ENCODE measurements at regions not wholly inside any gene's neighbourhood (a gene's known extent, or its start where the extent isn't known, plus 50 kb on each side); places are given as distances from the start of the nearest gene placed in this dataset.
"Not testable (repeated sequence)": the region's sequence is repeated elsewhere in the genome, so short reads cannot be mapped to it uniquely, and the experiment has no call there.

DNA sequence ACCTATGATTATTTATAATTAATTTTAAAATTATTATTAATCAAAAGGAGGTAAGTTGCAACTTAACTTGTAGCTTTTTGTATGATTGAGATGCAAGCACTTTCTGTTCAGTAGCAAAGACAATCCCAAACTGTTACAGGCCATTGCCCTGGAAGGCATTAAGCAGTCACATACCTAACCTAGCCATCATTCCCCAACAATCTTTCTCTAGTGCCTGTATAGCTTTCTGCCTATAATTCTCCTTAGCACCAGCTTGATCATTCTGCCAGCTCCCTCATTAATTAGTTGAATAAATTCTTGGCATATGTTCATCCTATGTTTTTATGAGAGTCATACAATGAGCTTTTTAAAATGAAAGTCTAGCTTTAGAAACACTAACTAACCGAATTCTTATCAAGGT lies 178.9 kb upstream of the TMEM106B start:
- 87% methylated on average over 1 of the region's 1 CpG for WGBS
- no peak overlapping the region for H2BK5ac ChIP-seq (ENCODE audit: low read depth, low read length, poor library complexity, severe bottlenecking)
- H2BK12ac ChIP-seq (ENCODE audit: low read length in 2 of 2), result no peak overlapping the region
- H3K27me3 ChIP-seq (ENCODE audit: control insufficient read depth in 1 of 2, insufficient read depth in 1 of 2, low read length in 2 of 2), result no peaks in the 10 kb centered on the region
- no peaks in the 10 kb centered on the region for H3K79me1 ChIP-seq (replicated peaks; ENCODE audit: low read length, poor library complexity, severe bottlenecking)
- peaks cover 4% of the 10 kb centered on the region for H3K4me1 ChIP-seq (ENCODE audit: control insufficient read depth, insufficient read depth, low read depth, low read length)
- no peak overlapping the region for H3K4me2 ChIP-seq (ENCODE audit: low read length, poor library complexity, severe bottlenecking)
- H2BK15ac ChIP-seq (ENCODE audit: low read depth, poor library complexity, severe bottlenecking), result no peak overlapping the region
- no peak overlapping the region for H3K23ac ChIP-seq (ENCODE audit: low read length in 2 of 2)
- H2AK5ac ChIP-seq (ENCODE audit: low read length, severe bottlenecking), result no peak overlapping the region
- no peak overlapping the region for H4K91ac ChIP-seq (ENCODE audit: low read length)
- no peak for DNase-seq
- H2BK120ac ChIP-seq (ENCODE audit: low read depth, low read length), result no peak overlapping the region
- no peak overlapping the region for H3K4me3 ChIP-seq (ENCODE audit: insufficient read depth in 1 of 2, low read depth in 1 of 2, low read length in 2 of 2)
- H3K14ac ChIP-seq (ENCODE audit: low read length in 2 of 2), result no peak overlapping the region
- H3K27ac ChIP-seq (ENCODE audit: low read length, poor library complexity, severe bottlenecking), result peak overlapping the region; percentile 59
- no peak overlapping the region for H3K4ac ChIP-seq (ENCODE audit: low read depth in 1 of 2, low read length in 2 of 2)
- no peak overlapping the region for H3K9ac ChIP-seq (ENCODE audit: low read length)
- no peak overlapping the region for H4K8ac ChIP-seq (ENCODE audit: low read length)
- no peak overlapping the region for H2AFZ ChIP-seq (ENCODE audit: low read depth, low read length)
- no peak overlapping the region for H3K18ac ChIP-seq (ENCODE audit: low read depth in 1 of 2, low read length in 2 of 2)
- no peaks in the 10 kb centered on the region for H3K36me3 ChIP-seq (ENCODE audit: control insufficient read depth in 1 of 2, insufficient read depth in 2 of 2, low read depth in 1 of 2, low read length in 2 of 2)
- H3K9me3 ChIP-seq (ENCODE audit: control insufficient read depth, low read length), result no peaks in the 10 kb centered on the region

GRCh38 chr7:12043457-12043856 lies 167.6 kb upstream of the TMEM106B start:
- not testable (repeated sequence) for H3K4me1 ChIP-seq (ENCODE audit: control insufficient read depth, insufficient read depth, low read depth, low read length); H2BK5ac ChIP-seq (ENCODE audit: low read depth, low read length, poor library complexity, severe bottlenecking); H3K9me3 ChIP-seq (ENCODE audit: control insufficient read depth, low read length); H3K27me3 ChIP-seq (ENCODE audit: control insufficient read depth in 1 of 2, insufficient read depth in 1 of 2, low read length in 2 of 2); H2AFZ ChIP-seq (ENCODE audit: low read depth, low read length); H3K23ac ChIP-seq (ENCODE audit: low read length in 2 of 2); H3K4me2 ChIP-seq (ENCODE audit: low read length, poor library complexity, severe bottlenecking); H2BK15ac ChIP-seq (ENCODE audit: low read depth, poor library complexity, severe bottlenecking); H3K18ac ChIP-seq (ENCODE audit: low read depth in 1 of 2, low read length in 2 of 2); H2BK12ac ChIP-seq (ENCODE audit: low read length in 2 of 2); H3K9ac ChIP-seq (ENCODE audit: low read length); H2BK120ac ChIP-seq (ENCODE audit: low read depth, low read length); H3K27ac ChIP-seq (ENCODE audit: low read length, poor library complexity, severe bottlenecking); H4K91ac ChIP-seq (ENCODE audit: low read length); H3K36me3 ChIP-seq (ENCODE audit: control insufficient read depth in 1 of 2, insufficient read depth in 2 of 2, low read depth in 1 of 2, low read length in 2 of 2); H4K8ac ChIP-seq (ENCODE audit: low read length); H3K4me3 ChIP-seq (ENCODE audit: insufficient read depth in 1 of 2, low read depth in 1 of 2, low read length in 2 of 2); H3K79me1 ChIP-seq (replicated peaks; ENCODE audit: low read length, poor library complexity, severe bottlenecking); H2AK5ac ChIP-seq (ENCODE audit: low read length, severe bottlenecking); H3K4ac ChIP-seq (ENCODE audit: low read depth in 1 of 2, low read length in 2 of 2)
- H3K14ac ChIP-seq (ENCODE audit: low read length in 2 of 2), result peak overlapping the region in 1 of 2 experiments; percentile 32
- DNase-seq, result peak; percentile 72

GRCh38 chr7:12052211-12052610 lies 158.9 kb upstream of the TMEM106B start:
- H3K14ac ChIP-seq (ENCODE audit: low read length in 2 of 2), result no peak overlapping the region
- H4K8ac ChIP-seq (ENCODE audit: low read length), result no peak overlapping the region
- no peaks in the 10 kb centered on the region for H3K79me1 ChIP-seq (replicated peaks; ENCODE audit: low read length, poor library complexity, severe bottlenecking)
- H2BK12ac ChIP-seq (ENCODE audit: low read length in 2 of 2), result no peak overlapping the region
- no peak overlapping the region for H3K4me2 ChIP-seq (ENCODE audit: low read length, poor library complexity, severe bottlenecking)
- no peak overlapping the region for H2BK15ac ChIP-seq (ENCODE audit: low read depth, poor library complexity, severe bottlenecking)
- H3K27ac ChIP-seq (ENCODE audit: low read length, poor library complexity, severe bottlenecking), result no peak overlapping the region
- no peaks in the 10 kb centered on the region for H3K27me3 ChIP-seq (ENCODE audit: control insufficient read depth in 1 of 2, insufficient read depth in 1 of 2, low read length in 2 of 2)
- H3K4me1 ChIP-seq (ENCODE audit: control insufficient read depth, insufficient read depth, low read depth, low read length), result no peaks in the 10 kb centered on the region
- H3K9ac ChIP-seq (ENCODE audit: low read length), result no peak overlapping the region
- H3K18ac ChIP-seq (ENCODE audit: low read depth in 1 of 2, low read length in 2 of 2), result no peak overlapping the region
- peaks cover 37% of the 10 kb centered on the region for H3K9me3 ChIP-seq (ENCODE audit: control insufficient read depth, low read length)
- H2AK5ac ChIP-seq (ENCODE audit: low read length, severe bottlenecking), result no peak overlapping the region
- no peak overlapping the region for H3K4ac ChIP-seq (ENCODE audit: low read depth in 1 of 2, low read length in 2 of 2)
- H2BK120ac ChIP-seq (ENCODE audit: low read depth, low read length), result no peak overlapping the region
- H4K91ac ChIP-seq (ENCODE audit: low read length), result no peak overlapping the region
- no peak overlapping the region for H3K4me3 ChIP-seq (ENCODE audit: insufficient read depth in 1 of 2, low read depth in 1 of 2, low read length in 2 of 2)
- DNase-seq, result no peak
- WGBS, result 89% methylated on average over 2 of the region's 2 CpGs
- no peaks in the 10 kb centered on the region for H3K36me3 ChIP-seq (ENCODE audit: control insufficient read depth in 1 of 2, insufficient read depth in 2 of 2, low read depth in 1 of 2, low read length in 2 of 2)
- no peak overlapping the region for H2AFZ ChIP-seq (ENCODE audit: low read depth, low read length)
- H3K23ac ChIP-seq (ENCODE audit: low read length in 2 of 2), result no peak overlapping the region
- H2BK5ac ChIP-seq (ENCODE audit: low read depth, low read length, poor library complexity, severe bottlenecking), result no peak overlapping the region

DNA sequence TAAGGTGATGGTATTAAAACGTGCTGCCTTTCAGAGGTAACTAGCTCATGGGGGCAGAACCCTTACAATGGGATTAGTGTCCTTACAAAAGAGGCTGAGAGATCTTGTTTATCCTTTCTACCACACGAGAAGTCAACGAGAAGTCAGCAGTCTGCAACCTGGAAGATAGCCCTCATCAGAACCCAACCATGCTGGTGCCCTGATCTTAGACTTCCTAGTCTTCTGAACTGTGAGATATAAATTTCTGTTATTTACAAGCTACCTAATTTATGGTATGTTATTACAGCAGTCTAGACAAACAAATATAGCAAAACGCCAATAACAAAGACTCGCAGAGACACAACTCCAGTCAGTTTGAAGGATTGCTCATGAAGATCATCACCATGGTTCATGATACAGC lies 157.5 kb upstream of the TMEM106B start:
- Histone ChIP-seq H3K27me3 (ENCODE audit: control insufficient read depth in 1 of 2, insufficient read depth in 1 of 2, low read length in 2 of 2) (no peaks in the 10 kb centered on the region), H2BK5ac (ENCODE audit: low read depth, low read length, poor library complexity, severe bottlenecking) (no peak overlapping the region), H3K9ac (ENCODE audit: low read length) (no peak overlapping the region), H4K91ac (ENCODE audit: low read length) (no peak overlapping the region), H3K79me1 (replicated peaks; ENCODE audit: low read length, poor library complexity, severe bottlenecking) (no peaks in the 10 kb centered on the region), H2BK120ac (ENCODE audit: low read depth, low read length) (no peak overlapping the region), H3K23ac (ENCODE audit: low read length in 2 of 2) (no peak overlapping the region), H3K18ac (ENCODE audit: low read depth in 1 of 2, low read length in 2 of 2) (no peak overlapping the region), H3K27ac (ENCODE audit: low read length, poor library complexity, severe bottlenecking) (no peak overlapping the region), H2BK15ac (ENCODE audit: low read depth, poor library complexity, severe bottlenecking) (no peak overlapping the region), H3K36me3 (ENCODE audit: control insufficient read depth in 1 of 2, insufficient read depth in 2 of 2, low read depth in 1 of 2, low read length in 2 of 2) (no peaks in the 10 kb centered on the region), H3K4ac (ENCODE audit: low read depth in 1 of 2, low read length in 2 of 2) (no peak overlapping the region), H2BK12ac (ENCODE audit: low read length in 2 of 2) (no peak overlapping the region), H4K8ac (ENCODE audit: low read length) (no peak overlapping the region), H3K9me3 (ENCODE audit: control insufficient read depth, low read length) (peaks cover 51% of the 10 kb centered on the region), H2AK5ac (ENCODE audit: low read length, severe bottlenecking) (no peak overlapping the region), H3K4me2 (ENCODE audit: low read length, poor library complexity, severe bottlenecking) (no peak overlapping the region), H2AFZ (ENCODE audit: low read depth, low read length) (no peak overlapping the region), H3K14ac (ENCODE audit: low read length in 2 of 2) (no peak overlapping the region), H3K4me3 (ENCODE audit: insufficient read depth in 1 of 2, low read depth in 1 of 2, low read length in 2 of 2) (no peak overlapping the region), H3K4me1 (ENCODE audit: control insufficient read depth, insufficient read depth, low read depth, low read length) (no peaks in the 10 kb centered on the region)
- WGBS, result 58% methylated on average over 5 of the region's 5 CpGs
- no peak for DNase-seq

Data from mesenchymal stem cell (in vitro differentiated cells and primary cell).